ENCODE measurements at regions not wholly inside any gene's neighbourhood (a gene's known extent, or its start where the extent isn't known, plus 50 kb on each side); places are given as distances from the start of the nearest gene placed in this dataset.

DNA sequence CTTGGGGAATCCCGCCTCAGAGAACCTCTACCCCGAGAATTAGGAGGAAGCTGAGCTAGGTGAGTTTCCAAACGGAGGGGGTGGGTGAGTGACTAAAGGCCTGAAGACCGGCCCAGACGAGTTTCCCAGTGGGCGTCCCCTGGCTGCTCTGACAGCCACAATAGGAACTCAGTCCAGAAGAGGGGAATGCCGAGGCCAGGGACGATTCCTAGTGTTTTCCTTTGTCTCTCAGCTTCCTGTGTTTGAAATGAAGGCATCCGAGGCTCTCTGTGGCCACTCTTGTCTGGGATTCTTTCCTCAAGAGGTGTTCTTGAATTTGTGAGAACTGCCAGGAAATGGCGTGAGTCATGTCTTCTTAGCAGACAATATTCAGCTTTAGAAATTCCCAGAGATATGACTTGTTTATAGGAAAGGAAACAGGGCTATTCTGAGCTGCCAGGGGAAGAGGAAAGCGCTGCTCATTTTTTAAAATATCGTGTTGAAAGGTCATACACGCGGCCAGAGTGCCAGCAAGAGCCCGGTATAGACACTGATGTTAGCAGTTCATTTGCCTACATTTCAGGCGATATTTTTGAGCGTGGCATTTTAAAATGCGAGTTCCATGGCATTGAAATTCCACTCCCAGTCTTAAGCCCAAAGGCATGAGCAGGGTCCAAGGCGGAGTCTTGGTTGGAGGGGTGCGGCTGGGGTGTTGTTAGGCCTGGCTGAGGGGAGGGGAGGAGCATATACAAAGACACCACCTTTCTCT is 169.1 kb upstream of the KLF7 start:
- Histone ChIP-seq H3K9me2 (ENCODE audit: insufficient read depth) (no peaks in the 10 kb centered on the region), H3K79me2 (ENCODE audit: low read depth) (no peaks in the 10 kb centered on the region), H3K4me2 (peak overlapping the region; percentile 78), H3K4me1 (replicated peaks; ENCODE audit: insufficient read depth) (peaks cover 38% of the 10 kb centered on the region), H3K36me3 (ENCODE audit: low read depth) (no peaks in the 10 kb centered on the region), H2AFZ (peak overlapping the region; percentile 79), H3K9me3 (ENCODE audit: insufficient read depth, low read depth) (no peaks in the 10 kb centered on the region), H3K27me3 (ENCODE audit: insufficient read depth, low read depth) (no peaks in the 10 kb centered on the region), H4K20me1 (ENCODE audit: insufficient read depth) (no peaks in the 10 kb centered on the region), H3K4me3 (peak overlapping the region; percentile 48), H3K27ac (peak overlapping the region; percentile 91), H3F3A (ENCODE audit: insufficient read depth, low read depth) (peaks cover 25% of the 10 kb centered on the region)
- TF ChIP-seq EZH2 (IDR thresholded peaks at IDR 0.05; ENCODE audit: low read depth) (no peak), CTCF (conservative IDR thresholded peaks at IDR 0.05) (no peak)
- DNase-seq = peak; percentile 57 to 82
- TSS peak; percentile 87 for BruUV-seq (replicated peaks)
- intact Hi-C loops (cut with micrococcal nuclease; ENCODE audit: unreplicated experiment) = loop anchor here (2.0 to 5.0 kb wide), 4 partner anchors 58 to 167 kb away; partner anchors contain the start of gene KLF7
- ChIA-PET POLR2A (ENCODE audit: unreplicated experiment) (interaction anchor here (0.5 to 1.0 kb wide), 4 partner anchors 169 to 364 kb away, joined by 4 to 8 read pairs (median 6); partner anchors contain the start of gene KLF7), CTCF (interaction anchor here (0.8 kb wide), 1 partner anchor 353 kb away, joined by 3 read pairs; no protein-coding TSS in a partner anchor)

- DNase-seq = peak in 1 of 2 experiments; percentile 52
- no peaks in the 10 kb centered on the region for H3K36me3 ChIP-seq (ENCODE audit: low read depth)
- no peaks in the 10 kb centered on the region for H3K27me3 ChIP-seq (ENCODE audit: insufficient read depth, low read depth)
- H3K4me2 ChIP-seq = peak overlapping the region; percentile 13; the same call in 1 of the 2 replicates
- peaks cover 25% of the 10 kb centered on the region for H3F3A ChIP-seq (ENCODE audit: insufficient read depth, low read depth)
- intact Hi-C loops (cut with micrococcal nuclease; ENCODE audit: unreplicated experiment) = loop anchor here (5.0 kb wide), 2 partner anchors 55 to 135 kb away; no protein-coding TSS in a partner anchor
- H4K20me1 ChIP-seq (ENCODE audit: insufficient read depth) = no peaks in the 10 kb centered on the region
- H3K9me2 ChIP-seq (ENCODE audit: insufficient read depth) = no peaks in the 10 kb centered on the region
- CTCF ChIA-PET = no interaction called here
- H2AFZ ChIP-seq = no peak overlapping the region
- no peaks in the 10 kb centered on the region for H3K79me2 ChIP-seq (ENCODE audit: low read depth)
- no peaks in the 10 kb centered on the region for H3K9me3 ChIP-seq (ENCODE audit: insufficient read depth, low read depth)
- no peak overlapping the region for H3K4me3 ChIP-seq
- BruUV-seq (replicated peaks) = no TSS peak
- POLR2A ChIA-PET (ENCODE audit: unreplicated experiment) = interaction anchor here (0.6 to 0.7 kb wide), 2 partner anchors 83 to 149 kb away, joined by 7 to 12 read pairs; no protein-coding TSS in a partner anchor
- H3K27ac ChIP-seq = peak overlapping the region; percentile 14; the same call in 1 of the 2 replicates
- H3K4me1 ChIP-seq (replicated peaks; ENCODE audit: insufficient read depth) = peaks cover 27% of the 10 kb centered on the region
- TF ChIP-seq CTCF (conservative IDR thresholded peaks at IDR 0.05) = no peak
- no peak for TF ChIP-seq EZH2 (IDR thresholded peaks at IDR 0.05; ENCODE audit: low read depth)
These were observed 171.8 kb upstream of the KLF7 start for GRCh38 chr2:207337234-207338219.

DNA sequence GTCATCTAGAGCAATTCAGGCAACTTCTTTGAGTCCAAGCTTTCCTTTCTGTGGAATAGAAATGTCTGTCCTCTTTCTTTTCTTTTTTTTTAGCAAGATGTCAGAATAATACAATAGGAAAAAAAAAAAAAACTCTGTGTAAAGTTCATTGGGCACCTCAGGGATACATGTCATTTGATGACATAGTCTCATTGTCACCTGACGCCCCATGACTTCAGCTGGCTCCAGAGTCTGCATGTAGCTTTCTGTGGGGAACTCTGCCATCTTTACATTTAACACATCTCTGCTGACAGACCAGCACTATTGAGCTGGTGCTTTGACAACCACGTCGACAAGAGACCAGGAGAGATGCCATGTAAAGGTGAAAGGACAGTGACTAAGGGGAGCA is 172.5 kb upstream of the KLF7 start:
- Histone ChIP-seq H3K27me3 (ENCODE audit: insufficient read depth, low read depth) (no peaks in the 10 kb centered on the region), H3K4me2 (no peak overlapping the region), H3K9me3 (ENCODE audit: insufficient read depth, low read depth) (no peaks in the 10 kb centered on the region), H2AFZ (no peak overlapping the region), H3K4me1 (replicated peaks; ENCODE audit: insufficient read depth) (peaks cover 27% of the 10 kb centered on the region), H3K79me2 (ENCODE audit: low read depth) (no peaks in the 10 kb centered on the region), H3K9me2 (ENCODE audit: insufficient read depth) (no peaks in the 10 kb centered on the region), H3K4me3 (no peak overlapping the region), H3K36me3 (ENCODE audit: low read depth) (no peaks in the 10 kb centered on the region), H3F3A (ENCODE audit: insufficient read depth, low read depth) (peaks cover 21% of the 10 kb centered on the region), H3K27ac (peak overlapping the region; percentile 14; the same call in 1 of the 2 replicates), H4K20me1 (ENCODE audit: insufficient read depth) (no peaks in the 10 kb centered on the region)
- DNase-seq = no peak
- no peak for TF ChIP-seq CTCF (conservative IDR thresholded peaks at IDR 0.05)
- no peak for TF ChIP-seq EZH2 (IDR thresholded peaks at IDR 0.05; ENCODE audit: low read depth)
- intact Hi-C loops (cut with micrococcal nuclease; ENCODE audit: unreplicated experiment) = loop anchor here (5.0 kb wide), 2 partner anchors 54 to 134 kb away; no protein-coding TSS in a partner anchor
- ChIA-PET CTCF (no interaction called here), POLR2A (ENCODE audit: unreplicated experiment) (interaction anchor here (0.6 to 0.7 kb wide), 4 partner anchors 23 to 149 kb away, joined by 4 to 12 read pairs (median 6); no protein-coding TSS in a partner anchor)
- BruUV-seq (replicated peaks) = no TSS peak

Data from PC-9 (cell line).